Osteocyte (in vitro differentiated cells): ENCODE measurements at regions not wholly inside any gene's neighbourhood (a gene's known extent, or its start where the extent isn't known, plus 50 kb on each side); places are given as distances from the start of the nearest gene placed in this dataset.
"Not testable (repeated sequence)": the region's sequence is repeated elsewhere in the genome, so short reads cannot be mapped to it uniquely, and the experiment has no call there.

Source experiments
- DNase-seq: peaks from one replicate; pipeline ENCODE4 v3.0.0; 2021; ENCODE audit warnings: mixed read lengths; ENCODE audit not compliant: unreplicated experiment; ENCODE audit errors: extremely low spot score
- H3K27ac Mint-ChIP-seq: one replicate; pipeline ENCODE4 v1.8.0; 2021; ENCODE audit warnings: mild to moderate bottlenecking, mixed read lengths; ENCODE audit not compliant: unreplicated experiment
- H3K27me3 Mint-ChIP-seq: one replicate; pipeline ENCODE4 v1.8.0; 2021; ENCODE audit warnings: mixed read lengths; ENCODE audit not compliant: unreplicated experiment
- H3K36me3 Mint-ChIP-seq: one replicate; pipeline ENCODE4 v1.8.0; 2021; ENCODE audit warnings: mixed read lengths; ENCODE audit not compliant: unreplicated experiment
- H3K4me1 Mint-ChIP-seq: one replicate; pipeline ENCODE4 v1.8.0; 2021; ENCODE audit warnings: mixed read lengths; ENCODE audit not compliant: unreplicated experiment
- H3K4me3 Mint-ChIP-seq: one replicate; pipeline ENCODE4 v1.8.0; 2021; ENCODE audit warnings: mild to moderate bottlenecking, moderate library complexity, mixed read lengths; ENCODE audit not compliant: unreplicated experiment
- H3K9me3 Mint-ChIP-seq: one replicate; pipeline ENCODE4 v1.8.0; 2021; ENCODE audit warnings: mixed read lengths; ENCODE audit not compliant: unreplicated experiment
- TF ChIP-seq, protein P1 (sequence below): fragments of 200-600 bp; sonication (generic); IDR thresholded peaks from 2 replicates; pipeline ENCODE4 v1.5.0; 2021; ENCODE audit warnings: antibody characterized with exemption, mild to moderate bottlenecking, moderate library complexity

- no peak overlapping the region for H3K27ac Mint-ChIP-seq
- H3K9me3 Mint-ChIP-seq, result peaks cover 8% of the 10 kb centered on the region
- no peak overlapping the region for H3K4me3 Mint-ChIP-seq
- TF ChIP-seq, protein P1, sequence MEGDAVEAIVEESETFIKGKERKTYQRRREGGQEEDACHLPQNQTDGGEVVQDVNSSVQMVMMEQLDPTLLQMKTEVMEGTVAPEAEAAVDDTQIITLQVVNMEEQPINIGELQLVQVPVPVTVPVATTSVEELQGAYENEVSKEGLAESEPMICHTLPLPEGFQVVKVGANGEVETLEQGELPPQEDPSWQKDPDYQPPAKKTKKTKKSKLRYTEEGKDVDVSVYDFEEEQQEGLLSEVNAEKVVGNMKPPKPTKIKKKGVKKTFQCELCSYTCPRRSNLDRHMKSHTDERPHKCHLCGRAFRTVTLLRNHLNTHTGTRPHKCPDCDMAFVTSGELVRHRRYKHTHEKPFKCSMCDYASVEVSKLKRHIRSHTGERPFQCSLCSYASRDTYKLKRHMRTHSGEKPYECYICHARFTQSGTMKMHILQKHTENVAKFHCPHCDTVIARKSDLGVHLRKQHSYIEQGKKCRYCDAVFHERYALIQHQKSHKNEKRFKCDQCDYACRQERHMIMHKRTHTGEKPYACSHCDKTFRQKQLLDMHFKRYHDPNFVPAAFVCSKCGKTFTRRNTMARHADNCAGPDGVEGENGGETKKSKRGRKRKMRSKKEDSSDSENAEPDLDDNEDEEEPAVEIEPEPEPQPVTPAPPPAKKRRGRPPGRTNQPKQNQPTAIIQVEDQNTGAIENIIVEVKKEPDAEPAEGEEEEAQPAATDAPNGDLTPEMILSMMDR, result no peak
- DNase-seq, result no peak
- H3K36me3 Mint-ChIP-seq, result no peaks in the 10 kb centered on the region
- no peaks in the 10 kb centered on the region for H3K27me3 Mint-ChIP-seq
- H3K4me1 Mint-ChIP-seq, result peaks cover 2% of the 10 kb centered on the region
Observed at GRCh38 chr1:121586369-121587229, 401.8 kb downstream of the SRGAP2C start.

- H3K27ac Mint-ChIP-seq, result no peak overlapping the region
- H3K4me3 Mint-ChIP-seq, result no peak overlapping the region
- H3K27me3 Mint-ChIP-seq, result no peaks in the 10 kb centered on the region
- H3K36me3 Mint-ChIP-seq, result no peaks in the 10 kb centered on the region
- TF ChIP-seq, protein P1, result no peak
- H3K9me3 Mint-ChIP-seq, result peaks cover 8% of the 10 kb centered on the region
- H3K4me1 Mint-ChIP-seq, result peaks cover 2% of the 10 kb centered on the region
- DNase-seq, result peak; percentile 72
Observed at GRCh38 chr1:121587230-121587569, 402.4 kb downstream of the SRGAP2C start.

DNA sequence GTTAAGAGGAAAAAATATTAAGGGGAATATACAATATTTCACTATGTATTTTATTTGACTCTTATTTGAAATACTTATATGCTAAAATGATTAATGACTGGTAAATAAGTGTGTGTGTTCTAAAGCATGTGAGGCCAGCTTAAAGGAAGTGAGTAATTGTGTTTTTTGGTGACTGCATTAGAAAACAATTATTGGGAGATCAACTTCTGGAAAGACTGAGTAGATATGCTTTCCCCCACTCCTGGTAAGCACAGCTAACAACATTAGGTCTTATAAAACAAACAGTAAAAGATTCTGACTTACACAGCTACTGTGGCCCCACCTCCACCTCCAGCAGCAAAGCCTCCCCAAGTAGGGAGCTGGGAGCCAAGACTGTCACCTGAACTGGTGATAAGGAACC lies 403.0 kb downstream of the SRGAP2C start:
- Mint-ChIP-seq H3K27me3 (no peaks in the 10 kb centered on the region), H3K27ac (no peak overlapping the region), H3K9me3 (peaks cover 8% of the 10 kb centered on the region), H3K4me3 (no peak overlapping the region), H3K4me1 (peaks cover 2% of the 10 kb centered on the region), H3K36me3 (no peaks in the 10 kb centered on the region)
- no peak for DNase-seq
- TF ChIP-seq, protein P1, result no peak

- Mint-ChIP-seq H3K4me3 (no peak overlapping the region), H3K9me3 (no peaks in the 10 kb centered on the region), H3K27ac (no peak overlapping the region), H3K4me1 (no peaks in the 10 kb centered on the region), H3K36me3 (no peaks in the 10 kb centered on the region), H3K27me3 (no peaks in the 10 kb centered on the region)
- TF ChIP-seq, protein P1, result no peak
- no peak for DNase-seq
Observed at GRCh38 chr1:121594096-121594495, 409.3 kb downstream of the SRGAP2C start.

DNA sequence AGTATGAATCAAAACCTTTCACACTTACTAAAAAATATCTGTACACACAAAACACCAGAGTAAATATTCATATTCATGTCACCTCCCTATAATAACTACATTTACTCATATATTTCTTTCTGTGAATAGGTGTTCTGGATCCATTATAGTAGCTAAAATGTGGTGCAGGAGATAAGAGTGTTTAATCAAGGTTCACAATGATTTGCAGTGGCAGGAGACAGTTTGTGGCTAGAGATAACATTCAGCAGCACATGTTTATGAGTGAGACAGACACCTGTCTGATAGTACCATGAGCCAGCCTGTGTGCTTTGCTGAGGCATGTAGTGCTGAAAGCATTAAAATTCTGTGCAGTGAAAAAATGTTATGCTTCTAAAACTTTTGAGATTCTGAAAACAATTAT lies 410.3 kb downstream of the SRGAP2C start:
- DNase-seq, result no peak
- Mint-ChIP-seq H3K4me3 (no peak overlapping the region), H3K4me1 (no peaks in the 10 kb centered on the region), H3K27ac (no peak overlapping the region), H3K36me3 (no peaks in the 10 kb centered on the region), H3K27me3 (no peaks in the 10 kb centered on the region), H3K9me3 (no peaks in the 10 kb centered on the region)
- TF ChIP-seq, protein P1, result no peak

- not testable (repeated sequence) for H3K36me3 Mint-ChIP-seq, H3K4me3 Mint-ChIP-seq, H3K27me3 Mint-ChIP-seq, H3K4me1 Mint-ChIP-seq, H3K27ac Mint-ChIP-seq, DNase-seq
- H3K9me3 Mint-ChIP-seq, result peaks cover 15% of the 10 kb centered on the region
Observed at GRCh38 chr1:121604843-121605444, 420.2 kb downstream of the SRGAP2C start.

- H3K27ac Mint-ChIP-seq, H3K27me3 Mint-ChIP-seq, DNase-seq, H3K36me3 Mint-ChIP-seq, H3K9me3 Mint-ChIP-seq, H3K4me1 Mint-ChIP-seq, H3K4me3 Mint-ChIP-seq: not testable (repeated sequence)
Observed at GRCh38 chr1:121607499-121607898, 422.7 kb downstream of the SRGAP2C start.
